Activated T-helper 9 cell treated with anti-CD3 and anti-CD28 coated beads, Interleukin-2, amount 50 U/mL, for 16 hours (primary cell): ENCODE measurements at regions not wholly inside any gene's neighbourhood (a gene's known extent, or its start where the extent isn't known, plus 50 kb on each side); places are given as distances from the start of the nearest gene placed in this dataset.

Experiments
- DNase-seq: peaks from one replicate; pipeline ENCODE4 v3.0.0-alpha.2; 2020; ENCODE audit warnings: low read depth

DNA sequence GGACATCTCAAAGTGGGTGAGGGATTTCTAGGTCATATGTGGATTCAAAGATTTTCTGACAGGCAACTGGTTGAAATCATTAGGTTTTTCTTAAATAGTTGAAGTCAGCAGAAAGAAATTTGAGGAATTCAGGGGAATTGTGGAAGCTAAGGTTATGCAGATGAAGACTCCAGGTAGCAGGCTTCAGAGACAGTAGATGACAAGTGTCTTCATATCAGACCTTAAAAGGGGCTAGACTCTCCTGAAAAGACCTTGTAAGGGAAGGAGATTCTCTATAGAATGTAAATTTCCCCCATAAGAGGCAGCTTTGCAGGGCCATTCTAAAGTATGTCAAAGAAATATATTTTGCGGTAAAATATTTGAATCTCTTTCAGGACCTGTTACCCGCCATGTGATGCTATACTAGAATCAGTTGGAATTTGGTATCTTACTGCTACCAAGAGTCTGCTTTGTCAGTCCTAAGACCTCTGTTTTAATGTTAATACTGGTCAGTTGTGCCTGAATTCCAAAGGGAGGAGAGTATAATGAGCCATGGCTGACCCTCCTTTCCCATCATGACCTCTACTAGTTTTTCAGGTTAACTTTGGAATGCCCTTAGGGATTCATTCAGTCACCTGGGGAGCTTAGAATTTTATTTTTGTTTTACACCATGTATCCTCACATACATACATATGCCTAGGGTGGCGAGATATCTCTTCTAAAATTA lies 1115.5 kb upstream of the SLC10A2 start:
- no peak for DNase-seq

DNA sequence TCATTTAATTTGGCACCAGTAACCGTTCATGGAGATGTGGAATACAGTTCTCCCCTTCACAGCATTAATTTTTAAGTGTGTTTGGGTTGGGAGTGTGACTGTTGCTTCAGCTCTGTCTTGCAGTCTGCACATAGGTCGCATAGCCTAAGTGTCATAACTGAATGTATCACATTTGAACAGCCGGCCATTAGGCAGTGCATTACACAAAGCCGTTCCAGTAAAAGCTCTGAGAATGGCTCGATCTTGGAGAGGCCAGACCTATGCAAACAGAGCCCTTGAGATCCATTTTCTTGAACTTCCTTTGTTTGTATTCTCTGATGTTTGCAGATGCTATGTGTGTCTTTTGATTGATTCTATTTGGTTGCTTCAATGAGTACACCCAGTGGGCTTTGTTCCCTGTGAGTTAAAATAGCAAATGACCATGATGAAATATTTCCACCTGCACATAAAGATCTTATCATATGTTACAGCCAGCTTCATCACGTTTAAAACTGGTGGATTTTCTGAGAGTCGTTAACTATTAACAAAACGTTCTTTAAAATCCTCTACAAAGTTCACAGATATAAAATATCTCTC lies 1104.9 kb upstream of the SLC10A2 start:
- DNase-seq: no peak

- DNase-seq: no peak
Measured at GRCh38 chr13:104163866-104164630, 1097.8 kb upstream of the SLC10A2 start.

DNA sequence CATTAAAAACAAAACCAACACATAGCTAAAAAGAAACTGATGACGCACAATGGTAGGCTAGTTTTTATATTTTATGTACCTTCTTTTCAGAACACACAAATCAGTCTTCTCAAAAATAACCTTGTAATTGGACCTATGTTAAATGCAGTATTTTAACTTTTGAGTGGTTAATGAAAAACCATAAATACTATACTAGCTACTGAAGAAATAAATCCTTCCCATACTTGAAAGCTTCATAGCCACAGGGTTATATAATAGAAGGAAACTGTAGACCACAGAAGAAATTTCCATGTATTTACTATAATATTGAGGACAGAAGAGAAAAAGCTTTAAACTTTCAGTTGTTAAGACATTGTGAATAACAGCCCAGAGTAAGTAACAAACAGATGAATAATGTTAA lies 1094.3 kb upstream of the SLC10A2 start:
- no peak for DNase-seq

- DNase-seq: no peak
Measured at GRCh38 chr13:104143760-104144416, 1077.7 kb upstream of the SLC10A2 start.

DNA sequence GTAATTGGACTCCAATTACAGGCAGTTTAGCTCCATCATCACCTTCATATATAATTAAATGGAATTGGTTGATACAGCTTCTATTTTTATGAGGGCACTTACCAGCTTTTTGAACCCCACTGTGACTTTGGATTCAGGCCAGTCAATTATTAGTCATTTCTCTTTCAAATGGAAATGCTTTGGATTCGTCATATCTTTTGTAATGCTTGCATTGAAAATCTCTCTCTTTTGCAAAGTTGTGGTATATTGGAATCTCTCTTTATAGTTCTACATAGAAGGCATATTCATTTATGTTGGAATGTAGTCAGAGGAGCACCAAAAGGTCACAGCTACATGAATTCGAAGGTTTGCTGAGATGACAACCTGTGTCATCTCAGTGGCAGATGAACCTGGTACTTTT lies 1074.3 kb upstream of the SLC10A2 start:
- DNase-seq: no peak

DNA sequence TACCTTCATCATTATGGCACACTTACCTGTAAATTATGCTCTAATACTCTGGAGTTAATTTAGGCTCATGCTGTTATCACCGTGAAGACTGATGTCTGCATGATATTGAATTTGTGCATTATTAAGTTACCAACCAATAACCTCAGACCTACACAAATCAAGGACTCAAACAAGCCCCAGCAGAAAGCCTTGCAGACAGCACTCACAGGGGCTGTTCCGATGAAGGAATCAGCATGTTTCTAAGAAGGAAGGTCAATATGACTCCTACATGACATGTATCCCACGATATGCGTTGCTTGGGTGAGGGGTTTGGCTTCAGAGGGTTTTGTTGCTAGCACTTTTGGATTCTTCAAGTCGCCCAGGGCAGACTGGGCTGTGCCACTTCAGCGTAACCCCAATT lies 1071.2 kb upstream of the SLC10A2 start:
- DNase-seq: no peak

DNA sequence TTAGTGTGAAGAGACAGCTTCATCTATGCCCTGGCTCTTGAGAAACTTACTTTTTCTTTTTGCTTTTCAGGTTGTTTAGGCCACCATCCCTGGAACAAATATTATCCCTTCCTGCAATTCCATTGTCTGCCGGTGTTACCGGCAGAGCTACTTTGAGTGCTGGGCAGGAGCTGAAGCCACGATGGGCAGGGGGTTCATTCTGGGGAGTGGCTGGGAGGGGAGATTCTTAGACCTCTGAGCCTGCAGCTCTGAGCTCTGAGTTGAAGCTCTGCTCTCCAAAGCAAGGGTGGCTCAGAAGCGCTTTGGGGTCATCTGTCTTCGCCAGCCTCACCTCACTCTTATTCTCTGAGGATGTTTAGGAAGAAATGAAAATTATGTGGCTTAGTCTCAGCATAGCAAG lies 1066.6 kb upstream of the SLC10A2 start:
- DNase-seq: no peak

DNA sequence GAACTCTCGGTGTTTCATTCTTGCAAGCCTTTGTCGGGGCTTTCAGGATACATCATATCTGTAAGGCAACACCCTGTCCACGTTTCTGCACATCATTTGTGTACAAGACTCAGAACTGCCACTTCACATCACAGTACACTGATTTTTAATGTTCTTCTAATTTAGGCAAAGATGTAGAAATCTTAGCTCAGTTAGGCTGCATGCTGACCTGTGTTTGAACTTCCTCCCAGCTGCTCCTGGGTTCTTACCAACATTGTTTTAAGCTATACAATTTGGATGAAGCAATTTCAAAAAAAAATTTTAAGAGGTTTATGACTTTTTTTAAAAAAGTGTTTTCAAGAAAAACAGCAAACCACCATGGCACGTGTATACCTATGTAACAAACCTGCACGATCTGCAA lies 1047.9 kb upstream of the SLC10A2 start:
- DNase-seq: no peak

GRCh38 chr13:104111031-104111430 lies 1044.8 kb upstream of the SLC10A2 start:
- no peak for DNase-seq

DNA sequence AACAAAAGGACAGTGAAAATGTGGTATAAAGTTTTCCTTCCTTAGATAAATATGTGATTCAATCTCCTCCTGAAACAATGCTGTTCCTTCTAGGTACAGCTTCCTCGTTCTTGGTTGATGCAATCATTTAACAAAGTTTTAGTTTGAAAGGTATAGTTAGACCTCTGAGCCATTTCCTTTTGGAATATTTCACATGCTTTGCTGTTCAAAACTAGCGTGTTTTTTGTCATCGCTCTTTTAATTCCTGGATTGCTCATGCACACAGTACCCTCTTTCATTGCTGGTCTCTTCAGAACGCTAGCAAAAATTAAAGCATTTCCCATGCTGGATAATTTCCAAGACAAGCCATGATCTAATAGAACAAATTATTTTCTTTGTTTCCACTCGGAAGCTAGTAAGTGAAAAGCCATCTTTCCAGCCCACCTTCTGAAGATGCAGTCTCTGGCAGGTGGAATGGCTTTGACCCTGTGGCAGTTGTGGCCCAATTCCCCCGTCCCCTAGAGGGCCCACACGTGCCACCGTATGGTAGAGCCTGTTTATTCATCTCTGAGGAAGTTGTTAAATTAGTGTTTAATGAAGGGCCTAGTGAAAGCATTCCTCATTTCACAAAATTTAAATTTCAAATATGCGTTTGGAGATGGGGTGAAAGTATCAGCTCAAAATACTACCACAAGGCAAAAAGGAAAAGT lies 1040.6 kb upstream of the SLC10A2 start:
- no peak for DNase-seq

- DNase-seq: no peak
Measured at GRCh38 chr13:104105418-104106355, 1039.5 kb upstream of the SLC10A2 start.

DNA sequence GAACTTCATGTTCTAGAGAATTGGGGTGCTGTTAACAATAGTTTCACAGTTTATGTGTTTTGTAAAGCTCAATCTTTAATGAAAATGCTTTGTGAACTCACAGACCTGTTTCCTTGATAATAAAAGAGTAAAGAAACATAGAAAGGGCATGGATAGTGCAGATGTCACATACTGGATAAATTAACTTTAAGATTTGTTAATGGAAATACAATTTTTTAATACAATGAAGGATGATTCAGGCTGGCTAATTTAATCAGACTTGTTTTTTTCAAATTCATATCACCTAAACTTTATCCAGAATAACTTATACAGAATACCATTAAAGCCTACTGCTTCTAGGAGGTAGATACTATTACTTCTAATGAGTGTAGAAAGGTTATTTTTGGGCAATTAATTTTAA lies 1033.5 kb upstream of the SLC10A2 start:
- no peak for DNase-seq

- no peak for DNase-seq
Measured at GRCh38 chr13:104098421-104098820, 1032.2 kb upstream of the SLC10A2 start.

- no peak for DNase-seq
Measured at GRCh38 chr13:104086759-104087158, 1020.5 kb upstream of the SLC10A2 start.

GRCh38 chr13:104086210-104086609 lies 1020.0 kb upstream of the SLC10A2 start:
- no peak for DNase-seq

GRCh38 chr13:104085611-104086010 lies 1019.4 kb upstream of the SLC10A2 start:
- DNase-seq: no peak

GRCh38 chr13:104074326-104074725 lies 1008.1 kb upstream of the SLC10A2 start:
- DNase-seq: no peak

DNA sequence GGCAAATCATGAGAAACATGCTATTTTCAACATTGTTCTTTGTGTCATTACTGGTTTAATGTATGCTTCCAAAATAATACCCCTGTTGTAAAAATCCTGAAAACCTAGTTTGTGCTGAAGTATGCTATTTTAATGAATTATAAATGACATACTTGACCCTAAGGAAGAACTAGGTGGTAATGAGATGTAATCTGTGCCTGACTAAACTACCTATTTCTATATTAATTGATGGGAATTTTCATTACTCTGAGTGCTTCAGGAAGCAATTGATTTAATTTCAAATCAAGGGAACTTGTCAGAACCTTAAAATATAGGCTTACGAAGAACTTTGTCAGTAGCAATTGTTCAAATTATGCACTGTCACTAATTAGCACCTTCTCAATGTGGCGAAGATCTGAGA lies 1005.6 kb upstream of the SLC10A2 start:
- no peak for DNase-seq

DNA sequence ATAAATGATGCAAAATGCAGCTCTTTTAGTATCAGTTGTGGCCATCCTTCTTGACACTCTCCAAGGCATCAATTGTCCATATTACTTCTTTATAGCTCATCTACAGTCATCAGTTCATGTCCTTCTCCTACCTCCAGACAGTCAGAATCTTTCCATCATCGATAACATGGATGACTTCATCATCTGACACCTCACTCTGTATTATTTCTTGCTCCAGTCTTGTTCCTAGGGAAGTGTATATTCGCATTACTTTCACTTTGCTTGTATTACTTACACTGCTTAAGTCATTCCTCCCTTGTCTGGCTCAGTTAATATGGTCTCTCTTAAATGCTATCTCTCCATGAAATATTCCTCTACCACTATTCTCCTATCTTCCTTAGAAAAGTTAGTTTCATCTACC lies 999.1 kb upstream of the SLC10A2 start:
- DNase-seq: no peak

DNA sequence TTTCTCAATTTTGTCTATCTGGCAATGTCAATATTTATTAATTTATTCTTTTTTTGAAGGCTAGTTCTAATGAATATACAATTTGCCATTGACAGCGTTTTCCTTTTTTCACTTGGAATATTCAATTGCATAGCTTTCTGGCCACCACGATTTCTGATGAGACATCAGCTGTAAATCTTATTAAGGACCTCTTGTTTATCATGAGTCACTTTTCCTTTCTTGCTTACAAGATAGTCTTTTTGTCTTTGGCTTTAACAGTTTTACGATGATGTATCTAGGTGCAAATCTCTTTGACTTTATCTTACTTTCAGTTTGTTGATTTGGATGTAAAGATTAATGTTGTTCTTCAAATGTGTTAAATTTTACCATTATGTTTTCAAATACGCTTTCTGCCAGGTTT lies 991.6 kb upstream of the SLC10A2 start:
- DNase-seq: no peak
